ENCODE measurements at regions not wholly inside any gene's neighbourhood (a gene's known extent, or its start where the extent isn't known, plus 50 kb on each side); places are given as distances from the start of the nearest gene placed in this dataset.

DNA sequence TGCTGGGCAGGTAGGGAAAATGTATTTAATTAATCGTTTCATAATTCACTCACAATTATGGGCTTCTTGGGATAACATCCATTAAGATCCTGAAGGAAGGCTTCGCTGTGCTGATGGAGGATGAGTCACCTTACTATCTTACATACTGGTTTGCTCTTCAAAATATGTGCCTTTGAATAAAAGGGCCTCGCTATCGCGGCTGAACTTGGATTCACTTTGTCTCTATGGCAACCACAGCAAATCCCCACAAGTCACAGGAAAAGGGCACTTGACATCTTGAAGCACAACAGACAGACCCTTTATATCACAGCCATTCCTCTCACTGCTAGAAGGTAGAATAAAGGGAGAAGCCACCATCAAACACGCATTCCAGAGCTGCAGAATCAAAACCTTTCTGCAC is 141.3 kb upstream of the MYLIP start:
- CTCF ChIA-PET = no interaction called here
- no peaks in the 10 kb centered on the region for H3K9me3 ChIP-seq
- Mint-ChIP-seq H3K4me3 (ENCODE audit: unreplicated experiment) (no peak overlapping the region), H3K27me3 (ENCODE audit: insufficient read depth, unreplicated experiment) (no peaks in the 10 kb centered on the region), H3K27ac (ENCODE audit: unreplicated experiment) (no peak overlapping the region), H3K36me3 (ENCODE audit: insufficient read depth, unreplicated experiment) (no peaks in the 10 kb centered on the region), H3K4me1 (ENCODE audit: low read depth, unreplicated experiment) (no peaks in the 10 kb centered on the region), H3K9me3 (ENCODE audit: unreplicated experiment) (no peaks in the 10 kb centered on the region)
- no peaks in the 10 kb centered on the region for H3K36me3 ChIP-seq (ENCODE audit: control insufficient read depth, insufficient read depth, low read length)
- no peaks in the 10 kb centered on the region for H3K27me3 ChIP-seq (replicated peaks; ENCODE audit: control insufficient read depth, insufficient read depth, low read length)
- DNase-seq = no peak
- no TSS peak for BruUV-seq (replicated peaks)
- intact Hi-C loops (cut with micrococcal nuclease; ENCODE audit: unreplicated experiment) = no loop called here
- TF ChIP-seq, protein P1, sequence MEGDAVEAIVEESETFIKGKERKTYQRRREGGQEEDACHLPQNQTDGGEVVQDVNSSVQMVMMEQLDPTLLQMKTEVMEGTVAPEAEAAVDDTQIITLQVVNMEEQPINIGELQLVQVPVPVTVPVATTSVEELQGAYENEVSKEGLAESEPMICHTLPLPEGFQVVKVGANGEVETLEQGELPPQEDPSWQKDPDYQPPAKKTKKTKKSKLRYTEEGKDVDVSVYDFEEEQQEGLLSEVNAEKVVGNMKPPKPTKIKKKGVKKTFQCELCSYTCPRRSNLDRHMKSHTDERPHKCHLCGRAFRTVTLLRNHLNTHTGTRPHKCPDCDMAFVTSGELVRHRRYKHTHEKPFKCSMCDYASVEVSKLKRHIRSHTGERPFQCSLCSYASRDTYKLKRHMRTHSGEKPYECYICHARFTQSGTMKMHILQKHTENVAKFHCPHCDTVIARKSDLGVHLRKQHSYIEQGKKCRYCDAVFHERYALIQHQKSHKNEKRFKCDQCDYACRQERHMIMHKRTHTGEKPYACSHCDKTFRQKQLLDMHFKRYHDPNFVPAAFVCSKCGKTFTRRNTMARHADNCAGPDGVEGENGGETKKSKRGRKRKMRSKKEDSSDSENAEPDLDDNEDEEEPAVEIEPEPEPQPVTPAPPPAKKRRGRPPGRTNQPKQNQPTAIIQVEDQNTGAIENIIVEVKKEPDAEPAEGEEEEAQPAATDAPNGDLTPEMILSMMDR (IDR thresholded peaks at IDR 0.05; ENCODE audit: insufficient read depth in 1 of 2, low read depth in 1 of 2, low read length in 1 of 2, severe bottlenecking in 1 of 2, unreplicated experiment in 1 of 2) = no peak
- H3K4me3 ChIP-seq (ENCODE audit: low read depth, low read length) = no peak overlapping the region
- POLR2A ChIA-PET = no interaction called here
- H3K4me1 ChIP-seq = no peaks in the 10 kb centered on the region

DNA sequence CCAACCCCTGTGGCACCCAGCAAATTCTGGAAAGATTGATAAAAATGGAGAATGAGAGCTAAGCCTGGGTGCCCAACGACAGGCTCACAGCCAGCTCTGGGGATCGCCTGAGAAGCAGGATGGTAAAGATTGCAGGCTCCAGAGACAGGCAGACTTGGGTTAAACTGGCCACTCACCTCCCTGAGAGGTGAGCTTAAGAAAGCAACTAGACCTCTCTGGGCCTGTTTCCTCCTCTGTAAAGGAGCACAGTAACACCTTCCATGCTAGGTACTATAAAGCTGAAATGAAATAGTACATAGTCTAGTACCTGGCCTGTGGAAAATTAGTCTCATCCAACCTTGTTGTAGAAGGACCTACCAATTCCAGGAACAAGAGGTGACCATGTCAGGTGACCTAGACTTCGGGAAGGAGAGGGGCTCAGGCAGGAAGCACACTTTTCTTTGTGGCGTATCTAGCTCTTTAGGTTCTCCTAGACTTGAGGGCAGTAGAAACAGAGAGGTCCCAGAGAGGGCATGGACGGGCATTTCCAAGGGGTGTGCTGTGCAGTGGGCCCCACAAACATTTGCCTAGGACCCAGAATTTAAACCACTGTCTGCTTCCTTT is 142.8 kb upstream of the MYLIP start:
- BruUV-seq (replicated peaks) = no TSS peak
- no peaks in the 10 kb centered on the region for H3K9me3 ChIP-seq
- H3K27me3 ChIP-seq (replicated peaks; ENCODE audit: control insufficient read depth, insufficient read depth, low read length) = no peaks in the 10 kb centered on the region
- Mint-ChIP-seq H3K4me1 (ENCODE audit: low read depth, unreplicated experiment) (no peaks in the 10 kb centered on the region), H3K27me3 (ENCODE audit: insufficient read depth, unreplicated experiment) (no peaks in the 10 kb centered on the region), H3K4me3 (ENCODE audit: unreplicated experiment) (no peak overlapping the region), H3K36me3 (ENCODE audit: insufficient read depth, unreplicated experiment) (no peaks in the 10 kb centered on the region), H3K27ac (ENCODE audit: unreplicated experiment) (no peak overlapping the region), H3K9me3 (ENCODE audit: unreplicated experiment) (no peaks in the 10 kb centered on the region)
- TF ChIP-seq, protein P1 (IDR thresholded peaks at IDR 0.05; ENCODE audit: insufficient read depth in 1 of 2, low read depth in 1 of 2, low read length in 1 of 2, severe bottlenecking in 1 of 2, unreplicated experiment in 1 of 2) = no peak
- ChIA-PET CTCF (no interaction called here), POLR2A (no interaction called here)
- H3K4me3 ChIP-seq (ENCODE audit: low read depth, low read length) = no peak overlapping the region
- intact Hi-C loops (cut with micrococcal nuclease; ENCODE audit: unreplicated experiment) = no loop called here
- no peaks in the 10 kb centered on the region for H3K4me1 ChIP-seq
- no peak for DNase-seq
- no peaks in the 10 kb centered on the region for H3K36me3 ChIP-seq (ENCODE audit: control insufficient read depth, insufficient read depth, low read length)

DNA sequence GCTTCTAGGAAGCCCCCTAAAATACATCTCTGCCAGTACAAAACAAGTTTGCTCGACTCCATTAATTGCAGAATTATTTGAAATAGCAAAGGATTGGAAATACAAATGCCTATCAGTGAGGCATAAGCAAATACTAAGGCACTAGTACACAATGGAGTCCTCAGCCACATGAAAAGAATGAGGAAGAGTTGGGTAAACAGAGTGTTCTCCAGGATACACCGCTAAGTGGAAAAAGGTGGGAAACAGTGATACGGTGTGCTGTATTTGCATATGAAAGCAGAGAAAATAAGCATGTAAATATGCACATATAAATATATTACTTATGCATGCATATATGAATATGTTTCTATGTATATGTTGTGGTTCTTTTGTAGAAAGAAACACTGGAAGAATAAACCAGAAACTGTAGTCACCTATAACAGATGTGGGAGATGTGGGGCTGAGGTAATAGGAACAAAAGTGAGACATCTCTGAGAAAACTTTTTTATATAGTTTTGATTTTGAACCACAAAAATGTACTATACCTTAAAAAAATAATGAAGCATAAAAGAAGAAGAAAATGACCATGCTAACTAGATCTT is 143.4 kb upstream of the MYLIP start:
- POLR2A ChIA-PET = no interaction called here
- CTCF ChIA-PET = no interaction called here
- DNase-seq = no peak
- no peaks in the 10 kb centered on the region for H3K36me3 ChIP-seq (ENCODE audit: control insufficient read depth, insufficient read depth, low read length)
- no peaks in the 10 kb centered on the region for H3K9me3 ChIP-seq
- H3K4me3 Mint-ChIP-seq (ENCODE audit: unreplicated experiment) = no peak overlapping the region
- H3K4me1 ChIP-seq = no peaks in the 10 kb centered on the region
- TF ChIP-seq, protein P1 (IDR thresholded peaks at IDR 0.05; ENCODE audit: insufficient read depth in 1 of 2, low read depth in 1 of 2, low read length in 1 of 2, severe bottlenecking in 1 of 2, unreplicated experiment in 1 of 2) = no peak
- H3K27ac Mint-ChIP-seq (ENCODE audit: unreplicated experiment) = no peak overlapping the region
- H3K27me3 Mint-ChIP-seq (ENCODE audit: insufficient read depth, unreplicated experiment) = no peaks in the 10 kb centered on the region
- H3K27me3 ChIP-seq (replicated peaks; ENCODE audit: control insufficient read depth, insufficient read depth, low read length) = no peaks in the 10 kb centered on the region
- H3K36me3 Mint-ChIP-seq (ENCODE audit: insufficient read depth, unreplicated experiment) = no peaks in the 10 kb centered on the region
- BruUV-seq (replicated peaks) = no TSS peak
- no peak overlapping the region for H3K4me3 ChIP-seq (ENCODE audit: low read depth, low read length)
- intact Hi-C loops (cut with micrococcal nuclease; ENCODE audit: unreplicated experiment) = no loop called here
- H3K9me3 Mint-ChIP-seq (ENCODE audit: unreplicated experiment) = no peaks in the 10 kb centered on the region
- no peaks in the 10 kb centered on the region for H3K4me1 Mint-ChIP-seq (ENCODE audit: low read depth, unreplicated experiment)
